ENCODE measurements at regions not wholly inside any gene's neighbourhood (a gene's known extent, or its start where the extent isn't known, plus 50 kb on each side); places are given as distances from the start of the nearest gene placed in this dataset.

GRCh38 chr6:91695221-91695620, 1108.3 kb upstream of the MAP3K7 start:
- H3K27ac Mint-ChIP-seq, result no peak overlapping the region
- DNase-seq (ENCODE audit: low spot score), result no peak
- H3K27me3 Mint-ChIP-seq, result no peaks in the 10 kb centered on the region
- H3K36me3 Mint-ChIP-seq, result no peaks in the 10 kb centered on the region
- no peak overlapping the region for H3K4me3 Mint-ChIP-seq
- no peak for ATAC-seq
- no peaks in the 10 kb centered on the region for H3K4me1 Mint-ChIP-seq (ENCODE audit: low read depth in 2 of 2)
- H3K9me3 Mint-ChIP-seq, result peaks cover 15% of the 10 kb centered on the region

GRCh38 chr6:91694016-91694654, 1107.3 kb upstream of the MAP3K7 start:
- H3K9me3 Mint-ChIP-seq, result peaks cover 10% of the 10 kb centered on the region
- no peak overlapping the region for H3K27ac Mint-ChIP-seq
- no peaks in the 10 kb centered on the region for H3K36me3 Mint-ChIP-seq
- H3K4me3 Mint-ChIP-seq, result no peak overlapping the region
- no peaks in the 10 kb centered on the region for H3K4me1 Mint-ChIP-seq (ENCODE audit: low read depth in 2 of 2)
- DNase-seq (ENCODE audit: low spot score), result no peak
- ATAC-seq, result no peak
- H3K27me3 Mint-ChIP-seq, result no peaks in the 10 kb centered on the region

GRCh38 chr6:91691449-91691848, 1104.6 kb upstream of the MAP3K7 start:
- Mint-ChIP-seq H3K9me3 (peaks cover 4% of the 10 kb centered on the region), H3K36me3 (no peaks in the 10 kb centered on the region), H3K4me1 (ENCODE audit: low read depth in 2 of 2) (no peaks in the 10 kb centered on the region), H3K4me3 (no peak overlapping the region), H3K27me3 (no peaks in the 10 kb centered on the region), H3K27ac (no peak overlapping the region)
- DNase-seq (ENCODE audit: low spot score), result no peak
- no peak for ATAC-seq

- Mint-ChIP-seq H3K27me3 (no peaks in the 10 kb centered on the region), H3K4me1 (ENCODE audit: low read depth in 2 of 2) (no peaks in the 10 kb centered on the region), H3K9me3 (peaks cover 5% of the 10 kb centered on the region), H3K36me3 (no peaks in the 10 kb centered on the region), H3K4me3 (no peak overlapping the region), H3K27ac (no peak overlapping the region)
- ATAC-seq (no peak), DNase-seq (ENCODE audit: low spot score) (no peak)
Observed at GRCh38 chr6:91683240-91683639, 1096.4 kb upstream of the MAP3K7 start.

- DNase-seq (ENCODE audit: low spot score) (no peak), ATAC-seq (no peak)
- no peak overlapping the region for H3K4me3 Mint-ChIP-seq
- no peaks in the 10 kb centered on the region for H3K27me3 Mint-ChIP-seq
- H3K9me3 Mint-ChIP-seq, result peaks cover 5% of the 10 kb centered on the region
- H3K27ac Mint-ChIP-seq, result no peak overlapping the region
- no peaks in the 10 kb centered on the region for H3K4me1 Mint-ChIP-seq (ENCODE audit: low read depth in 2 of 2)
- no peaks in the 10 kb centered on the region for H3K36me3 Mint-ChIP-seq
Observed at GRCh38 chr6:91681296-91681695, 1094.4 kb upstream of the MAP3K7 start.

GRCh38 chr6:91678679-91679446, 1092.0 kb upstream of the MAP3K7 start:
- no peak for ATAC-seq
- Mint-ChIP-seq H3K9me3 (peaks cover 5% of the 10 kb centered on the region), H3K4me3 (no peak overlapping the region), H3K36me3 (no peaks in the 10 kb centered on the region), H3K27ac (no peak overlapping the region), H3K4me1 (ENCODE audit: low read depth in 2 of 2) (no peaks in the 10 kb centered on the region), H3K27me3 (no peaks in the 10 kb centered on the region)
- no peak for DNase-seq (ENCODE audit: low spot score)

GRCh38 chr6:91672201-91672600, 1085.3 kb upstream of the MAP3K7 start:
- no peak for DNase-seq (ENCODE audit: low spot score)
- H3K27ac Mint-ChIP-seq, result no peak overlapping the region
- peaks cover 3% of the 10 kb centered on the region for H3K9me3 Mint-ChIP-seq
- H3K27me3 Mint-ChIP-seq, result no peaks in the 10 kb centered on the region
- no peaks in the 10 kb centered on the region for H3K36me3 Mint-ChIP-seq
- no peak overlapping the region for H3K4me3 Mint-ChIP-seq
- H3K4me1 Mint-ChIP-seq (ENCODE audit: low read depth in 2 of 2), result no peaks in the 10 kb centered on the region
- no peak for ATAC-seq

- ATAC-seq (no peak), DNase-seq (ENCODE audit: low spot score) (no peak)
- Mint-ChIP-seq H3K27me3 (no peaks in the 10 kb centered on the region), H3K9me3 (peaks cover 3% of the 10 kb centered on the region), H3K36me3 (no peaks in the 10 kb centered on the region), H3K27ac (no peak overlapping the region), H3K4me1 (ENCODE audit: low read depth in 2 of 2) (no peaks in the 10 kb centered on the region), H3K4me3 (no peak overlapping the region)
Observed at GRCh38 chr6:91669871-91670268, 1083.0 kb upstream of the MAP3K7 start.

- peaks cover 3% of the 10 kb centered on the region for H3K9me3 Mint-ChIP-seq
- H3K4me1 Mint-ChIP-seq (ENCODE audit: low read depth in 2 of 2), result no peaks in the 10 kb centered on the region
- H3K27ac Mint-ChIP-seq, result no peak overlapping the region
- no peaks in the 10 kb centered on the region for H3K36me3 Mint-ChIP-seq
- H3K4me3 Mint-ChIP-seq, result no peak overlapping the region
- H3K27me3 Mint-ChIP-seq, result no peaks in the 10 kb centered on the region
- DNase-seq (ENCODE audit: low spot score), result no peak
- no peak for ATAC-seq
Observed at GRCh38 chr6:91669154-91669870, 1082.4 kb upstream of the MAP3K7 start.

- no peak for ATAC-seq
- H3K9me3 Mint-ChIP-seq, result no peaks in the 10 kb centered on the region
Observed at GRCh38 chr6:91667596-91667995, 1080.7 kb upstream of the MAP3K7 start.

GRCh38 chr6:91664327-91664959, 1077.6 kb upstream of the MAP3K7 start:
- no peaks in the 10 kb centered on the region for H3K27me3 Mint-ChIP-seq
- H3K36me3 Mint-ChIP-seq, result no peaks in the 10 kb centered on the region
- no peak for DNase-seq (ENCODE audit: low spot score)
- H3K4me3 Mint-ChIP-seq, result no peak overlapping the region
- no peaks in the 10 kb centered on the region for H3K4me1 Mint-ChIP-seq (ENCODE audit: low read depth in 2 of 2)
- no peaks in the 10 kb centered on the region for H3K9me3 Mint-ChIP-seq
- ATAC-seq, result no peak
- no peak overlapping the region for H3K27ac Mint-ChIP-seq

More at GRCh38 chr6:91667596-91667995, 1080.7 kb upstream of the MAP3K7 start:
- Mint-ChIP-seq H3K4me3 (no peak overlapping the region), H3K27me3 (no peaks in the 10 kb centered on the region), H3K4me1 (ENCODE audit: low read depth in 2 of 2) (no peaks in the 10 kb centered on the region), H3K27ac (no peak overlapping the region), H3K36me3 (no peaks in the 10 kb centered on the region)
- DNase-seq (ENCODE audit: low spot score), result no peak

- no peak for DNase-seq (ENCODE audit: low spot score)
- no peaks in the 10 kb centered on the region for H3K36me3 Mint-ChIP-seq
- no peaks in the 10 kb centered on the region for H3K4me1 Mint-ChIP-seq (ENCODE audit: low read depth in 2 of 2)
- H3K27me3 Mint-ChIP-seq, result no peaks in the 10 kb centered on the region
- H3K4me3 Mint-ChIP-seq, result no peak overlapping the region
- peaks cover 3% of the 10 kb centered on the region for H3K9me3 Mint-ChIP-seq
- no peak for ATAC-seq
- no peak overlapping the region for H3K27ac Mint-ChIP-seq
Observed at GRCh38 chr6:91660893-91661292, 1074.0 kb upstream of the MAP3K7 start.

GRCh38 chr6:91659891-91660290, 1073.0 kb upstream of the MAP3K7 start:
- Mint-ChIP-seq H3K9me3 (peaks cover 3% of the 10 kb centered on the region), H3K4me1 (ENCODE audit: low read depth in 2 of 2) (no peaks in the 10 kb centered on the region), H3K27me3 (no peaks in the 10 kb centered on the region), H3K36me3 (no peaks in the 10 kb centered on the region), H3K27ac (no peak overlapping the region), H3K4me3 (no peak overlapping the region)
- no peak for DNase-seq (ENCODE audit: low spot score)
- ATAC-seq, result no peak

GRCh38 chr6:91654793-91655192, 1067.9 kb upstream of the MAP3K7 start:
- H3K27ac Mint-ChIP-seq, result no peak overlapping the region
- DNase-seq (ENCODE audit: low spot score), result no peak
- H3K4me3 Mint-ChIP-seq, result no peak overlapping the region
- H3K9me3 Mint-ChIP-seq, result peaks cover 3% of the 10 kb centered on the region
- ATAC-seq, result no peak
- H3K4me1 Mint-ChIP-seq (ENCODE audit: low read depth in 2 of 2), result no peaks in the 10 kb centered on the region
- H3K36me3 Mint-ChIP-seq, result no peaks in the 10 kb centered on the region
- H3K27me3 Mint-ChIP-seq, result no peaks in the 10 kb centered on the region

Measured in natural killer cell treated with Interleukin-12 subunit alpha and Interleukin-12 subunit beta and Interleukin-15 and Interleukin-18, amount 100 ng/mL, for 72 hours (primary cell).